ENCODE measurements at regions not wholly inside any gene's neighbourhood (a gene's known extent, or its start where the extent isn't known, plus 50 kb on each side); places are given as distances from the start of the nearest gene placed in this dataset.
"Not testable (repeated sequence)": the region's sequence is repeated elsewhere in the genome, so short reads cannot be mapped to it uniquely, and the experiment has no call there.

GRCh38 chr6:150733726-150734125, 131.8 kb upstream of the MTHFD1L start:
- in situ Hi-C loops (cut with MboI; ENCODE audit: low sequenced_read_pairs) = no loop called here

GRCh38 chr6:150734235-150734634, 131.3 kb upstream of the MTHFD1L start:
- in situ Hi-C loops (cut with MboI; ENCODE audit: low sequenced_read_pairs) = no loop called here

- in situ Hi-C loops (cut with MboI; ENCODE audit: low sequenced_read_pairs) = no loop called here
Measured at GRCh38 chr6:150735341-150735851, 130.1 kb upstream of the MTHFD1L start.

- in situ Hi-C loops (cut with MboI; ENCODE audit: low sequenced_read_pairs) = no loop called here
Measured at GRCh38 chr6:150738092-150738629, 127.3 kb upstream of the MTHFD1L start.

- in situ Hi-C loops (cut with MboI; ENCODE audit: low sequenced_read_pairs) = no loop called here
Measured at GRCh38 chr6:150739711-150740349, 125.7 kb upstream of the MTHFD1L start.

- in situ Hi-C loops (cut with MboI; ENCODE audit: low sequenced_read_pairs) = no loop called here
Measured at GRCh38 chr6:150740453-150740852, 125.0 kb upstream of the MTHFD1L start.

- in situ Hi-C loops (cut with MboI; ENCODE audit: low sequenced_read_pairs) = no loop called here
Measured at GRCh38 chr6:150741633-150742200, 123.8 kb upstream of the MTHFD1L start.

- in situ Hi-C loops (cut with MboI; ENCODE audit: low sequenced_read_pairs) = no loop called here
Measured at GRCh38 chr6:150744522-150745260, 120.8 kb upstream of the MTHFD1L start.

- in situ Hi-C loops (cut with MboI; ENCODE audit: low sequenced_read_pairs) = no loop called here
Measured at GRCh38 chr6:150745896-150746295, 119.6 kb upstream of the MTHFD1L start.

- in situ Hi-C loops (cut with MboI; ENCODE audit: low sequenced_read_pairs) = no loop called here
Measured at GRCh38 chr6:150747155-150747554, 118.3 kb upstream of the MTHFD1L start.

- in situ Hi-C loops (cut with MboI; ENCODE audit: low sequenced_read_pairs) = no loop called here
Measured at GRCh38 chr6:150749091-150749670, 116.3 kb upstream of the MTHFD1L start.

- in situ Hi-C loops (cut with MboI; ENCODE audit: low sequenced_read_pairs) = no loop called here
Measured at GRCh38 chr6:150751296-150751695, 114.2 kb upstream of the MTHFD1L start.

- in situ Hi-C loops (cut with MboI; ENCODE audit: low sequenced_read_pairs) = no loop called here
Measured at GRCh38 chr6:150752409-150752808, 113.1 kb upstream of the MTHFD1L start.

GRCh38 chr6:150753371-150754064, 112.0 kb upstream of the MTHFD1L start:
- in situ Hi-C loops (cut with MboI; ENCODE audit: low sequenced_read_pairs) = no loop called here

GRCh38 chr6:150755042-150755441, 110.5 kb upstream of the MTHFD1L start:
- in situ Hi-C loops (cut with MboI; ENCODE audit: low sequenced_read_pairs) = no loop called here

- in situ Hi-C loops (cut with MboI; ENCODE audit: low sequenced_read_pairs) = no loop called here
Measured at GRCh38 chr6:150755524-150755923, 110.0 kb upstream of the MTHFD1L start.

GRCh38 chr6:150756173-150756572, 109.3 kb upstream of the MTHFD1L start:
- in situ Hi-C loops (cut with MboI; ENCODE audit: low sequenced_read_pairs) = no loop called here

GRCh38 chr6:150757807-150758206, 107.7 kb upstream of the MTHFD1L start:
- in situ Hi-C loops (cut with MboI; ENCODE audit: low sequenced_read_pairs) = not testable (repeated sequence)

- in situ Hi-C loops (cut with MboI; ENCODE audit: low sequenced_read_pairs) = no loop called here
Measured at GRCh38 chr6:150759483-150759882, 106.0 kb upstream of the MTHFD1L start.

GRCh38 chr6:150761771-150762170, 103.7 kb upstream of the MTHFD1L start:
- in situ Hi-C loops (cut with MboI; ENCODE audit: low sequenced_read_pairs) = no loop called here

Measured in HL-60/S4 treated with phorbol 12-myristate 13-acetate at 8.2 ng/mL for 4 days and 3 days (cell line).